DMS153 treated with DMSO at 0.1 percent for 48 hours (cell line): ENCODE measurements at regions not wholly inside any gene's neighbourhood (a gene's known extent, or its start where the extent isn't known, plus 50 kb on each side); places are given as distances from the start of the nearest gene placed in this dataset.

Experiments used
- DNase-seq: peaks from one replicate; lab custom pipeline; 2025; ENCODE audit not compliant: unreplicated experiment; lab: John Stamatoyannopoulos, UW

DNA sequence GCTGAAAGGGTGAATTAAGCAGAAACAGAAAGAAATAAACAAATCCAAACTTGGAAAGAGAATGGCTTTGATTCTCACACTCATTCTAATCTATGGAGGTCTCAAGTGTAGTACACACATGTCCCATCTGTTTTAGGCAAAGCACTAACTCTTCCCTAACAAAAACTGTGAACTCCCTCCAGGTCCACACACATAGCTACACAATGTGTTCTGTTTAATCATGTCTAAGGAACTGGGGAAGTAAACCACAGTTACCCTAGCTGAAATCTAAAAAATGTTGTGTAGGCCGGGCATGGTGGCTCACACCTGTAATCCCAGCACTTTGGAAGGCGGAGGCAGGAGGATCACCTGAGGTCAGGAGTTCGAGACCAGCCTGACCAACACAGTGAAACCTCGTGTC, 118.7 kb upstream of the FST start:
- no peak for DNase-seq

DNA sequence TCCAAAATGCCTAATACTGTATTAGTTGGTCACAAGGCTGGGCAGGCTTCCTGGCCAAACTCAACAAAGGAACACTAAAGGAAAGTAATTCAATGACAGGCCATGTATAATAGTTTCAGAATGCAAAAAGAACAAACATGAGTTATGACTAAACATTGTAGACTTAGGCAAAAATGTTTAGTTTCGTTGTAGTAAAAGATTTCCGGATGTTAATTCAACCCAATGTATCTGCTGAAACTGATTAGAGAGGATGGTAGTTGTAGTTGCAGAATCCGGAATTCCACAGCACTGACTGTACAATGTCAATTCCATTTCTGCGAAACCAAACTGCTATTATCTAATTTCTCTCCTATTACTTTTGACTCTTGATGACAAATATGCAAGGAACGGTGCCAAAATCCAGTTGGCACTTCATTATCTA, 117.9 kb upstream of the FST start:
- DNase-seq, result no peak

DNA sequence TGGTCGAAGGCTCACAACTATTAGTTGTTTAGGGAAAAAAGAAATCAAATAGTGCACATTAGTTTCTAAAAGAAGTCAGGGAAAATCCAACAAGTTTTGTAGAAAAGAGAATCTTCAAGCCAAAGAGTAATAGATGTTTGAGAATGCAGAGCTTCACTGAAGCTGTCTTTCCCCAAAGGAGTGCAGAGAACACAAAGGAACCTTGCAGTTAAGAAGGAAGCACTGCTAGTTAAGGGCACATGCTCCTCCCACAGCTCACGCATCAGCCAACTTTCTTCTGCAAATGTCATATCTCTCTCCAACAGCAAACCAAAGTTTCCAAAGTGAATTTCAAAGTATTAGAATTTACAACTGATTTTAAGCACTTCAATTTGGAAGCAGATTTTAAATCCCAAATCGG, 116.4 kb upstream of the FST start:
- DNase-seq, result no peak

DNA sequence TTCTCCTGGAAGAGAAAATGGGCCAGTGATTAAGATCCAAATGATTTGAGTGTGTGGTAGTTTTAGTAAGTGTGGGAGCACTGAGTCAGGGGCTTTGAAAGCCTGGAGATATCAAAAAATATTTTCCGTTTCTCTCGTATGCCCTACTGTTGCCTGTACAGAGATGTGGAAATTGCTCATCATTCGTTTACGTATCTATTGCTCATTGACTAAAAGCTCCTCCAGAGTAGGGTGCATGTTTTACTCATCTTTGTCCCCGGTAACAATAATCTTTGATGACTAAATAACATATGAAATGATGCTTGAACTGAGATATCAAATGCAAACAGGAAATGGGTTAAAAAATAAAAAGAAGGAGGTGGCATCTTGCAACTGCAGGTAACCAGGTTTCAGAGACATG, 114.2 kb upstream of the FST start:
- DNase-seq, result no peak

DNA sequence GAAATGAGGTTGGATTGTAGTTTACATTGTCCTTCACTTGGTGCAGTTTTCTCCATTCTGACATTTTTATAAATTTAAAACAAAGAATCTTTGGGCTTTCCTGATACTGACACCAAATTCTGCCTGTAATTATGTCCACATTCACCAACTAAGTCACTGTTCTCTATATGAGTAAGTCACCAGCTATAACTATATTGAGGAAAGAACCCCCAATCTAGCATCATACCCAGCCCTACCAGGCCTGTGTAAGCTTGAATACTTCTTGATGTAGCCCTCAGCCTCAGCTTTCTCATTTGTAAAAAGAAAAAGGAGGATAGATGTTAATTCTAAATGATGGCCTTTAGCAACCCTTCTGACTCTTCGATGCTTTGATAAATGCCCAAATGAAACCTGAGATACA, 112.7 kb upstream of the FST start:
- DNase-seq, result no peak

DNA sequence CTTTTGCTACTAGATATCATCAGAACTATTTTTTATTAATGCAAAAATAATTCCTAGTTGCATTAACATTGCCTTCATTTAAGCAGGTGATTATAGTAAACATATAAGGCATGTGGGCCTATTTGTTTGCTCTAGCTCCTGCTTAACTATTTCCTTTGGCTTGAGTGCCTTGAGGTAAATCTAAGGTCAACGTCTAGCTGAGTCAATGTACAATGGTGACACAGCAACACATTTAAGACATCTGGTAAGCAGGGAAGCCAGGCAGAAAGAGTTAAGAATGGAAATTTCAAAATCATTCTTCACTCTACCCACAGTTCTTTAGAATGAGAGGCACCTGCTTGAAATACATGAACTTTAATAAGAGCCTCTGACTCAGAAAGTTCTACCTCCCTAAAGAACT, 111.9 kb upstream of the FST start:
- DNase-seq, result no peak

DNA sequence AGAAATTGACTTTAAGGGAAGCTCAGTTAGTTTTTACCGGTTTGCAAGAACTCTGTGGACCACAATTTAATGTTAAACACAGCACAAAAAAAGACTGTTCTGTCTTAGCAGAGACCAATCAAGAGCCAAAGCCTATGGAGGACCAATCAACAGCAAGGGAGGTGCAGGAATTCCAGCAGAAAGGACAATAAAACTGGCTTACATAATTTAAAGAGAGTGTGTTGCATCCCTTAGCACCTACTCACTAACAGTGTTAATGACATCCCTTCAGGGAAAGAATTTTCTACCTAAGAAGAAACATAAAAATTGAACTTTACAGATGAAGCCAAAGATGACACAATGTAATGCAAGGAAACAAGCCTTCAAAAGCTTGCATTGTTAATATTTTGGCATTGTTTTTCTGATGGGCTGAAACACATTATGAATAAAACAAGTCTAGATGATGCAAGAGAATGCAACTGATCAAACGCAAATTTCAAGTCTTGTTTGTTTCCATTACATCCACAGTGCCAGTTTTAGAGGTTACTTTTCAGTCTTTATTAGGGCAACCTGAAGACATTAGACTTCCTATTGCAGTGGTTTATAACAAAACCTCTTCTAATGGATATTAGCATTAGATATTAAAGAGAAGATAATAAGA, 111.3 kb upstream of the FST start:
- no peak for DNase-seq

DNA sequence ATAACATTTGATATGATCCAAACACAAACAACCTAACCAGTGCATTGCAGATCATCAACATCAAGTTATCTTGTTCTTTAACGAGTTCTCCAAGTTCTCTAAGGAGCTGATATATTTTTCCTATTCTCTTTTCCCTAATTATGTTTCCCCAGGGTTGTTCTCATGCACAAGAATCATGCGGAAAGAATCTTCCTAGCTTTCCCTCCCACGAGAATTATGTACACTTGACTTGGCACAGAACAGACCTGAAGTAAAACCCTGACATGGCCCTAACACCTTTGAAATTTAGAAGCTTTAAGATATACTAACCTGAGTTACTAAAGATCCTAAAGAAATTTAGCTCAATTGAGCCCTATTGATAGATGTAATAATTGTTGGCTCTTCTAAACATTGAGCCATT, 110.7 kb upstream of the FST start:
- no peak for DNase-seq

DNA sequence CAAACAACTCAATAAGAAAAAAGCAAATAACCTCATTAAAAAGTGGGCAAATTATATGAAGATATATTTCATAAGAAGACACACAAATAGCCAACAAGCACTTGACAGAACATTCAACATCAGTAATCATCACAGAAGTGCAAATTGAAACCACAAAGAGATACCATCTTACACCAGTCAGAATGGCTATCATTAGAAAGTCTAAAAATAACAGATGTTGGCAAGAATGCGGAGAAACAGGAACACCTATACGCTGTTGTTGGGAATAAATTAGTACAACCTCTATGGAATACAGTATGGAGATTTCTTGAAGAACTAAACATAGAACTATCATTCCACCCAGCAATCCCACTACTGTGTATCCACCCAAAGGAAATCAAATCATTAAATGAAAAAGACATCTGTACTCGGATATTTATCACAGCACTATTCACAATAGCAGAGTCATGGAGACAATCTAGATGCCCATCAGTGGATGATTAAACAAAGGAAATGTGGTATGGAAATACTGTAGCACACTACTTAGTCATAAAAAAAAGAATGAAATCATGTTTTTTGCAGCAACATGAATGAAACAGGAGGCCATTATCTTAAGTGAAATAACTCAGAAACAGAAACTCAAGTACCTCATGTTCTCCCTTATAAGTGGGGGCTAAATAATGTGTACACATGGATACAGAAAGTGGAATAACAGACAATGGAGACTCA, 106.8 kb upstream of the FST start:
- DNase-seq, result peak; percentile 23

DNA sequence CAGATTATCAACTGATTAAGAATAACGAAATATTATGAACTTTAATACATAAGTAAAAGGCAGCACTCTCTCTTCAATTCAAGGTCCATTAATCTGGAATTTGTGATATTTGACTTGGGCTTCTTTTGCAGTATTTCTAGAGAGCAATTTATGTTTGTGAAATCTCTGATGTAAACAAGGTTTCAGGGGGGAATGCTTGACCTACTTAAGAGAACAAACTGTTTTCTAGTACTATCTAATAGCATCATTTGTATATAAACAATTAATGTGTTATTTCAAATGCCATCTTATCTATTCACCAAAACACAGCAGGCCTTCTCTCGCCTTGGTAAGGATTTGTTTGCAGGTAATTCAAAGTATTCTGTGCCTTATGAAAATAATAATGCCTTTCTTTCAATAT, 103.6 kb upstream of the FST start:
- no peak for DNase-seq

DNA sequence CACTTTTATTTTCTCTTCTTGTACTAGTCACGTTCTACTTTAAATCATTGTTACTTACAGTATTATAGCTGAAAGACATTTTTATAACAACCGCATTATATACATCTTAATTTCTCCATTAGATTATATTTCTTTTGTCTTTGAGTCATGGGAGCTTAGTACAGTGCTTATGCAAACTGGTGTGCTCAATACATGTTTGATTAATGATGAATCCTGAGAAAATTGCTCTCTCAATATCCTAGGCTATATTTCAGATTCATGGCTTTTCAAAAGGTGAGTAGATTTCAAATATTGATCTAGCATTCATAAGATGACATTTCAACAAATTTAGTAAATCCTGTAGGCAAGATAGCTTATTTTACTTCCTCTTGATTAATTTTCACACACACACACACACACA, 102.2 kb upstream of the FST start:
- no peak for DNase-seq

DNA sequence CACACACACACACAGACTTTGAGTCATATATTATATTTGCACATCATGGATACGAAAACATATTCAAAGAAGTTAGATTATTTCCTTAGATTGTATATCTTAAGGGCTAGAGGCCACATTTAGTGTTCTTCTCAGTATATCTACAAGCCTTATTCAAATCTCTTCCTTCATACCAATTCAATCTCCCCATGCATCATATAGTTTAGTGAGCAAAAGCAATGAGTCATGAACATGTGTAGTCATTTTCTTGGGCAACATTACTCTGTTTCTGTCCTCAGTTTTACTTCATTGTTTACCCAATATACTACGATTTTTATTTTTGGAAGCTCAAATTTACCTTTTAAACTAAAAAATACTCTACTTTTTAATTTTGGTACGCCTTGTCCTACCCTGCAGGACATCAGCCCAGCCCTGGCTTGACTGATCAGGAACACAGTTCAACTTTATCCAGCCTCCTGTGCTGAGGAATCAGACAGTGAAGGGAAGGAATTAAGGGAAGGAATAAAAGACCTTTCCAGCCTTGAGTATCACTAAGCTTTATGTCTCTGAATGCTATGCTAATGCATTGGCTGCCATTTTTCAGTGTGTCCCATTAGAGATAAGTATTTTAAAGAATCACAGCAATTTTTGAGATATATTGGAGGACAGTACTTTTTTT, 101.7 kb upstream of the FST start:
- no peak for DNase-seq

DNA sequence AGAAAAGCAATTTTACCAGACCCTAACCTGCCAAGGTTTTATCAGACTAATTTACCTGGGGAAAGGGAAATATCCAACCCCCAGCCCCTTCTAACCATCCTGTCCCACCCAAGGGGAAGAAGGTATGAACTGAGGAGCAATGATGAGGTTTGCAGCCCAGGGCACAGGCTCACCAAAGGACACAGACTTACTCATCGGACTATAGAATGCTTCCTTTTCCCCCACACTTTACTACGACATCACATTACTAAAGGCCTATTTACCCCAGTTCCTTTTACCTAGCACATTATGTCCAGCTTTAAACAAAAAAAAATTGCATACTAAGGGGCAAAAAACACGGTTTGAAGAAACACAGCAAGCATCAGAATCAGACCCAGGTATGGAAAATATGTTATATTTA, 94.1 kb upstream of the FST start:
- DNase-seq, result no peak

DNA sequence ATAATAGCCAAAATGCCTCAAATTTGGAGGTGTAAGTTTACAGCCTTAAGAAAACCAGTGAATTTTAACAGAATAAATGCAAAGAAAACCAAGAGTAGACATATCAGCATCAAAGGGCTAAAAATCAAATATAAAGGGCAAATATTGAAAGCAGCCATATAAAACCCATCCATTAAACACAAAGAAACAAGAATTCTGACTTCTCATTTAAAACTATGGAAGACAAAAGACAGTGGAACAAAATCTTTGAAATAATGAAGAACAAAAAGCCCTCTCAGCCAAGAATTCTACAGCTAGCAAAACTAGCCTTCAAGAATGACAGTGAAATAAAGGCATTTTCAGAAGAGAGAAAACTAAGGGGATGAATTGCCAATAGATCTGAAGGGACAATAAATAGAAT, 91.3 kb upstream of the FST start:
- DNase-seq, result no peak

DNA sequence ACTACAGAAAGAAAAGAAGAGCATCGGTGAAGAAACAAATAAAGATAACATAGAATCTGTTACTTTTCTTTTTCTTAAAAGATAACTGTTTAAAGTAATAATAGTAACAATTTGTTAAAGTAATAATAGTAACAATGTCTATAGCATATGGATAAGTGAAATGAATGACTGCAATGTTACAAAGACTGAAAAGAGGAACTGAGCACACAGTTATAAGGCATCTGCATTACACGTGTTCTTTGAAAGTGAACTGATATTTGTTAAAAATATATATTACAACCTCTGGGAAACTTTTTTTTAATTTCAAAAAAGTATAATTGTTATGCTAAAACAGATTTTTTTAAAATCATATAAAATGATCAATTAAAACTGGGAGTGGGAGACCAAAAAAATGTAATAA, 88.4 kb upstream of the FST start:
- DNase-seq, result no peak

DNA sequence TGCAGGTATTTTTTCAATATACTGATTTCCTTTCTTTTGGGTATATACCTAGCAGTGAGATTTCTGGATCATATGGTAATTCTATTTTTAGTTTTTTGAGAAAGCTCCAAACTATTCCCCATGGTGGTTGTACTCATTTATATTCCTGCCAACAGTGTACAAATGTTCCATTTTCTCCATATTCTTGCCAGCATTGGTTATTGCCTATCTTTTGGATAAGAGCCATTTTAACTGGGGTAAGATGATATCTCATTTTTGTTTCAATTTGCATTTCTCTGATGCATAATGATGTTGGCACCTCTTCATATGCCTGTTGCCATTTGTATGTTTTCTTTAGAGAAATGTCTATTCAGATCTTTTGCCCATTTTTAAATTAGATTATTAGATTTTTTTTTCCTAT, 85.6 kb upstream of the FST start:
- no peak for DNase-seq

DNA sequence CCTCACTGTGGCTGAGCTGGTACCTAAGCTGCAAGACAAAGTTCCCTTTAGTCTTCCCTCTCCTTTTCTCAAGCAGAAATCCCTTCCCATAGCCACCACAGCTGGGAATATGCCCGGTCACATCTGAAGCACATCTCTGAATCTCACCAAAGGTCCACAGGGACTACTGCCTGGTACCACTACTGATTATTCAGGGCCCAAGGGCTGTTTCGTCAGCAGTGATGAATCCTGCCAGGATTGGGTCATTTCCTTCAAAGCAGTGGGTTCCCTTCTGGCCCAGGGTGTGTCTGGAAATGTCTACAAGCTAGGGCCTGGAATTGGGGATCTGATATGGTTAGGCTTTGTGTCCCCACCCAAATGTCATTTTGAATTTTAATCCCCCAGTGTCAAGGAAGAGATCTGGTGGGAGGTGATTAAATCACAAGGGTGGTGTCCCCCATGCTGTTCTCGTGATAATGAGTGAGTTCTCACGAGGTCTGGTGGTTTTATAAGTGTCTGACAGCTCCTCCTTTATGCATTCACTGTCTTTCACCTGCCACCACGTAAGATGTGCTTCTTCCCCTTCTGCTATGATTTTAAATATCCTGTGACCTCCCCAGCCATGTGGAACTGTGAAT, 83.2 kb upstream of the FST start:
- no peak for DNase-seq

DNA sequence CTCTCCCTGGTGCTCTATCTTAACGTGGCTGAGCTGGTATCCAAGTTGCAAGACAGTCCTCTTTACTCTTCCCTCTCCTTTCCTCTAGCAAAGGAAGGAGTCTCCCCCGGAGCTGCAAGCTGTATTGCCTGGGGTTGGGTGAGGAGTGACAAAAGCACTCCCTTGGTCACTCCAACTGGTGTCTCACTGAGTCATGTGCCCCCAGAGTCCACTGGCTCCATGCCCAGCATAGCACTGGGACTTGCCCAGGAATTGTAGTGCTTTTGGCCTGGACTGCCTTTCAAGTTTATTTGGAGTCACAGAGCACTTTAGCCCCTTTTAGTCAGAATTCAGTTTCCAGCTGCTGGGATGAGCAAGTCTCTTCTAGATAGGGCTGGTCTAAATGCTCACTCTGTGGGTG, 82.6 kb upstream of the FST start:
- no peak for DNase-seq

DNA sequence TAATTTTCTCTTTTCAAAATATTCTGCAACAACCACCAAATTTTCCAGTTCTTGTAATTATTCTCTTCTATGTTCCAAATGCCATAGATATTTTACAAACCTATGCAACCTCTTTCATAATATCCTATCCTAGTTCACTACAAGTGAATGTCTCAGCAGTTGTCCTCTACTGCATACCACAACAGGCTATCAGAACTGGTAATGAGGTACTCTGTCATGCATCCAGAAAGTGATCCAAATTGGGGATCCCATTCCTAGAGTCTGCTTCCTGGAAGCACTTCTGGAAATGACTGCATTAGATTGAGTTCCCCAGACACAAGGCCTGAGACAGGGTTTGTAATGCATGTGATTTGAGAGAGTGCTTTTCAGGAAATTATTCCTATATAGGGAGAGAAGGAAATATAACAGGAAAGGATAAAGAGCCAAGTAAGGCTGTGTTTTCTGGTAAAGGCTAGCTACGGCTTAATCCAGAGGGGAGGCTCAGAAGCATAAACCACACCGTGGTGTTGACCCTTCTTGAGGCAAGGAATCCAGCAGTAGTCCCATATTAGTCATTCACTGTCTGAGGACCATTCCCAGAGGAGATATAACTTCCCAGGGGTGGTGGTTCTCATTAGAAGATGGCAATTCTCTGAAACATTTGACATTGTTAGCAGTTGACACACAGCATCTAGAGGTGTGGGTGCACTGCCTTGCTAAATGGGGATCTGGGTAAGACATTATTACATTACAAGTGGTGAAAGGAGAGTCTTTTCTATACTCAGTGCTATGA, 80.3 kb upstream of the FST start:
- no peak for DNase-seq

DNA sequence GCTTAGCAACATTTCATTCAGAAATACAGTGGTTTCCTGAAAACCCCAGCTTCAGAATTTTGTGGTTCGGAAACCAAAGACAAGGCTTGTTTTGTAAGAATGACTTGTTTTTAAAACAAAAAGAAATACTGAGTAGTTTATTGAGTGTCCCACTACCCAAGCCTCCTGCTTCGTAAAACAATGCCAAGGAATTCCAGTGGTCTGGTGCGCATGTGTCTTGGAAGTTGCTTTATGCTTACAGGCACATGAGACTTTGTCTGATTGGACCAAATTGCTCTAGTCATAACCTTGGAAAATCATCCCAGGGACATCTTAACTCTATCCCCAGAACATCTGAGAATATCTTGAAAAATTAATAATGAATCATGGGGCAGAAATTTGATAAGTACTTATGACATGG, 77.1 kb upstream of the FST start:
- no peak for DNase-seq

DNA sequence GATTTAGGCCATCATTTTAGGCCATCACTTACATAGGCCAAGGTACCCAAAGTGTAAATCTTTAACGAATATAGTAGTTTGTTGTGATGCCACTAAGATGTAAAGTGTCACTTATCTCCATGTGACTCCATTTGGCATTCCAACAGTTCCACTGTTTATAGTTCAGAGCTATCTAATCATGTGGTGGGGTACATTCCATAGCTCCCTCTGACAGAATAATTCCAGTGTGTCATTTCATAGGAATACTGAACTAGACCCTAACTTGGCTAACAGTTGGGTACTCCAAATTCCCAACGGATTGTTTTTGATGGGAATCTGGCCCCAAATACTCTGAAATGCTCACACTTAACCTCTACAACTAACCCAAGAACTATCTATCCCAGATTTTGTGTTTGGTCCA, 76.7 kb upstream of the FST start:
- DNase-seq, result no peak
